BJ (cell line): ENCODE measurements at regions not wholly inside any gene's neighbourhood (a gene's known extent, or its start where the extent isn't known, plus 50 kb on each side); places are given as distances from the start of the nearest gene placed in this dataset.

ENCODE experiments used
- CTCF ChIA-PET: fragments of 350-600 bp; formaldehyde crosslinking; extraction: SDS; loops from one replicate; lab custom pipeline; 2021; ENCODE audit warnings: antibody characterized with exemption, inconsistent platforms; lab: Yijun Ruan, JAX
- POLR2A ChIA-PET: fragments of 300-600 bp; sonication (Branson Sonifier 250); formaldehyde crosslinking; extraction: SDS; loops from one replicate; lab custom pipeline; 2021; ENCODE audit warnings: antibody characterized with exemption; lab: Charles Lee
- DNase-seq: peaks from one replicate; pipeline ENCODE4 v3.0.0-alpha.2; 2011; ENCODE audit warnings: low read depth
- H3K27me3 ChIP-seq: 2 replicates; pipeline ENCODE4 v1.6.0; 2011; ENCODE audit warnings: low read length; ENCODE audit not compliant: control insufficient read depth, insufficient read depth
- H3K36me3 ChIP-seq: 2 replicates; pipeline ENCODE4 v1.5.1; 2011; ENCODE audit warnings: low read length; ENCODE audit not compliant: control insufficient read depth, insufficient read depth
- H3K4me3 ChIP-seq: 2 replicates; pipeline ENCODE4 v1.5.1; 2011; ENCODE audit warnings: low read depth, mild to moderate bottlenecking, control low read depth, low read length
- TF ChIP-seq, protein P1 (sequence below): IDR thresholded peaks from 2 replicates; pipeline ENCODE4 v1.5.1; 2011; ENCODE audit warnings: low read depth, mild to moderate bottlenecking, control low read depth, inconsistent platforms, low read length, moderate library complexity; ENCODE audit not compliant: insufficient read depth

DNA sequence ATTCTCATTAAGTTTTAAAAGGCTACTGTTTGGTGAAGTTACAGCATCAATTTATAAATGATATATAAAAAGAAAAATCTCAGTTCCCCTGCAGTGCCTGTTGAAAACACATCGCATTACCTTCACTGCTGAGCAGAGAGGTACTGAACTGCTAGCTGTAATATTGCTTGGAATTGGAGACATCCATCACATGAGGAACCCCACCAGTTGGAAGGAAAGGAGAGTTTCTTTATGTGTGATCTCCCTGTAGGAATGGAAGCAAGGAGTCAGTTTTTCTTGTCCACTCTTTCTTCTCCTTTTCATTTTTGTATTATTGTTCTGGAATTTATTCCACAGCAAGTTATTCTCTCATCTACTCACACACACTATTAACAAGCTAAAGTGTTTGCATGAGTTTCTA lies 1586.0 kb upstream of the PRR20A start:
- ChIA-PET CTCF (no interaction called here), POLR2A (no interaction called here)
- H3K4me3 ChIP-seq: no peak overlapping the region
- no peaks in the 10 kb centered on the region for H3K27me3 ChIP-seq
- DNase-seq: no peak
- no peaks in the 10 kb centered on the region for H3K36me3 ChIP-seq
- TF ChIP-seq, protein P1, sequence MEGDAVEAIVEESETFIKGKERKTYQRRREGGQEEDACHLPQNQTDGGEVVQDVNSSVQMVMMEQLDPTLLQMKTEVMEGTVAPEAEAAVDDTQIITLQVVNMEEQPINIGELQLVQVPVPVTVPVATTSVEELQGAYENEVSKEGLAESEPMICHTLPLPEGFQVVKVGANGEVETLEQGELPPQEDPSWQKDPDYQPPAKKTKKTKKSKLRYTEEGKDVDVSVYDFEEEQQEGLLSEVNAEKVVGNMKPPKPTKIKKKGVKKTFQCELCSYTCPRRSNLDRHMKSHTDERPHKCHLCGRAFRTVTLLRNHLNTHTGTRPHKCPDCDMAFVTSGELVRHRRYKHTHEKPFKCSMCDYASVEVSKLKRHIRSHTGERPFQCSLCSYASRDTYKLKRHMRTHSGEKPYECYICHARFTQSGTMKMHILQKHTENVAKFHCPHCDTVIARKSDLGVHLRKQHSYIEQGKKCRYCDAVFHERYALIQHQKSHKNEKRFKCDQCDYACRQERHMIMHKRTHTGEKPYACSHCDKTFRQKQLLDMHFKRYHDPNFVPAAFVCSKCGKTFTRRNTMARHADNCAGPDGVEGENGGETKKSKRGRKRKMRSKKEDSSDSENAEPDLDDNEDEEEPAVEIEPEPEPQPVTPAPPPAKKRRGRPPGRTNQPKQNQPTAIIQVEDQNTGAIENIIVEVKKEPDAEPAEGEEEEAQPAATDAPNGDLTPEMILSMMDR: no peak

DNA sequence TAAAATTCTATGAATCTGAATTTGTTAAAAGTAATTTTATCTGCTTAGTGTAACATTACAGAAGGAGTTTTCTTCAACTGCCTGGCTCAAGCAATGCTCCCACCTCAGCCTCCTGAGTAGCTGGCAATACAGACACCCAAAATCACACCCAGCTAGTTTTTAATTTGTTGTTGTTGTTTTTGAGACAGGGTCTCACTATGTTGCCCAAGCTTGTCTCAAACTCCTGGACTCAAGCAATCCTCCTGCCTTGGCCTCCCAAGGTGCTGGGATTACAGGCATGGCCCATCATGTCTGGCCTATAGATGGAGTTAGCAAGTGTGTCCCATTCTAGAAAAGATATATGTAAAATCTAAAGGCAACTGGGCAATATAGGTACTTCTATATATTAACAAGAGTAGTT lies 1580.4 kb upstream of the PRR20A start:
- Histone ChIP-seq H3K36me3 (no peaks in the 10 kb centered on the region), H3K4me3 (no peak overlapping the region), H3K27me3 (no peaks in the 10 kb centered on the region)
- TF ChIP-seq, protein P1: no peak
- DNase-seq: no peak
- POLR2A ChIA-PET: no interaction called here
- CTCF ChIA-PET: no interaction called here

DNA sequence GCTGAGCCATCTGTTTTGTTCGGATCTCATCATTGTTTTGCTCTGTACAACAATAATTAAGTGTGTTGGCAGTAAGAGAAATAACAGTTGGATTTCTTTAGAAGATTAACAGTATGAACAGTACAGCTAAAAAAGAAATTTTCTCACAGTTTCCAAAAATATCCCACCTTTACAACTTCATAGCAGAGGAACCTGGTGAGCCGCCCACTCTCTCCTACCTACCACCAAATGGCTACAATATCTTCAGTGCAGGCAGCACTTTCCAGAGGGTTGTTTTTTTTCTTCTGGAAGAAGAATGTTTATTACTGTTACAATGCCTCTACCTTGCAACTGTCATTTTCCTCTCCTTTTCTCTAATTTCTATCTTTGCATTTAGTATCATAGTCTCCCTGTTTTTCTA lies 1577.5 kb upstream of the PRR20A start:
- H3K36me3 ChIP-seq: no peaks in the 10 kb centered on the region
- ChIA-PET CTCF (no interaction called here), POLR2A (no interaction called here)
- no peak for DNase-seq
- no peak overlapping the region for H3K4me3 ChIP-seq
- H3K27me3 ChIP-seq: no peaks in the 10 kb centered on the region
- TF ChIP-seq, protein P1: no peak

DNA sequence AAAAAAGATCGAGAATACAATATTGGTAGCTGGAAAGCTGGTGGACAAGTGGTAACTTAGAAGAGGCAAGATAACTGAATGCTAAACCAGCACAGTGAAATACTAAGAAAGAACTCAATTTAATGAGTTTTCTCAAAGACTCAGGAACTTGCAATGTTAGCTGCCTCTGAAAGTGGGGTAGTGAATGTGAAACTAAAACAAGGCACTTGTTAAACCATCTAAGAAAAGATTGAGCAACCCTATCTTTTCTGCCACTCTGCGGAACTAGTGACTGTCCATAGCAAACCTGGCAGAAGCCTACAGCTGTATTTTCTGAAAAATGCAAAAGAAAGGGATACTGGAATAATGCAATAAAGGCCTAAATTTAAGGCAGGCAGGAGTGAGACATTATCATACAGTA lies 1574.4 kb upstream of the PRR20A start:
- ChIA-PET POLR2A (no interaction called here), CTCF (no interaction called here)
- TF ChIP-seq, protein P1: no peak

DNA sequence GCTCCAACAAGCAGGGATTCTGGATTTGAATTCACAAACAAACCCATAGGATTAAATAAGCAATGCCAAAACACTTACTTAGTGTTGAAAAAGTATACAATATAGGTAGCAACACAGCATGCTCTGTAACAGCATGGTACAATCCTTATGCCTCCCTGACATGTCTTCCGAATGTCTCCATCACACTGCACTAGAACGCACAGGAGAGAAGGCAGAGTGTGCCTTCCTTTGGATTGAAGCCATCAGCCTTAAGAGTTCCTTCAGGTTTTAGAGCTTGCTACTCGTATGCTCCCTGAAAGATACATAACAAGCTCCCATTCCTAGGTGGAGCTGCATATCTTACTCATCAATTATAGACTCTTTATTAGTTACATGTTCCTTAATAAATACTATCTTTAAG lies 1573.9 kb upstream of the PRR20A start:
- CTCF ChIA-PET: no interaction called here
- TF ChIP-seq, protein P1: no peak

More for the DNA sequence above, 1574.4 kb upstream of the PRR20A start:
- H3K36me3 ChIP-seq: no peaks in the 10 kb centered on the region
- DNase-seq: no peak
- no peak overlapping the region for H3K4me3 ChIP-seq
- H3K27me3 ChIP-seq: no peaks in the 10 kb centered on the region

More for the DNA sequence above, 1573.9 kb upstream of the PRR20A start:
- POLR2A ChIA-PET: no interaction called here
- Histone ChIP-seq H3K36me3 (no peaks in the 10 kb centered on the region), H3K27me3 (no peaks in the 10 kb centered on the region), H3K4me3 (no peak overlapping the region)
- no peak for DNase-seq
